Mesendoderm (in vitro differentiated cells): ENCODE measurements at regions not wholly inside any gene's neighbourhood (a gene's known extent, or its start where the extent isn't known, plus 50 kb on each side); places are given as distances from the start of the nearest gene placed in this dataset.
A peak's percentile ranks its signal among the peaks of the same experiment; 100 is the strongest.

Source experiments
- DNase-seq: peaks from one replicate; pipeline ENCODE4 v3.0.0; 2013
- H2AK5ac ChIP-seq: 2 replicates; pipeline ENCODE4 v1.6.1; 2013; ENCODE audit warnings: low read length, inconsistent platforms
- H2BK120ac ChIP-seq: 2 replicates; pipeline ENCODE4 v1.6.1; 2013; ENCODE audit warnings: low read depth, mild to moderate bottlenecking, low read length, moderate library complexity, mixed read lengths
- H2BK15ac ChIP-seq: replicated peaks from 2 replicates; pipeline ENCODE4 v1.6.1; 2013; ENCODE audit warnings: low read depth, mild to moderate bottlenecking, moderate library complexity
- H2BK5ac ChIP-seq: 2 replicates; pipeline ENCODE4 v1.6.1; 2013; ENCODE audit warnings: low read length, inconsistent platforms
- H3K18ac ChIP-seq: 2 replicates; pipeline ENCODE4 v1.6.1; 2013; ENCODE audit warnings: mild to moderate bottlenecking, low read length, mixed read lengths
- H3K23ac ChIP-seq: one replicate; pipeline ENCODE4 v1.6.1; 2013; ENCODE audit warnings: low read length
- H3K27ac ChIP-seq: 2 replicates; pipeline ENCODE4 v1.5.1; 2013; ENCODE audit warnings: low read depth, mild to moderate bottlenecking, inconsistent platforms, low read length, moderate library complexity
- H3K27me3 ChIP-seq: 2 replicates; pipeline ENCODE4 v1.6.1; 2013; ENCODE audit warnings: low read length, control low read depth, mild to moderate bottlenecking, inconsistent platforms; ENCODE audit not compliant: insufficient read depth, poor library complexity
- H3K36me3 ChIP-seq: 2 replicates; pipeline ENCODE4 v1.6.1; 2013; ENCODE audit warnings: low read length, inconsistent platforms; ENCODE audit not compliant: control insufficient read depth, insufficient read depth
- H3K4ac ChIP-seq: one replicate; pipeline ENCODE4 v1.6.1; 2013; ENCODE audit warnings: low read depth, mild to moderate bottlenecking, low read length, moderate library complexity
- H3K4me1 ChIP-seq: 2 replicates; pipeline ENCODE4 v1.6.1; 2013; ENCODE audit warnings: low read depth, low read length, inconsistent platforms; ENCODE audit not compliant: control insufficient read depth
- H3K4me2 ChIP-seq: 2 replicates; pipeline ENCODE4 v1.6.1; 2013; ENCODE audit warnings: low read length
- H3K4me3 ChIP-seq: 2 replicates; pipeline ENCODE4 v1.5.1; 2013; ENCODE audit warnings: mild to moderate bottlenecking, low read length
- H3K56ac ChIP-seq: one replicate; pipeline ENCODE4 v1.6.1; 2013; ENCODE audit warnings: low read length
- H3K79me1 ChIP-seq: 2 replicates; pipeline ENCODE4 v1.6.1; 2013; ENCODE audit warnings: low read length, inconsistent platforms
- H3K79me2 ChIP-seq: 2 replicates; pipeline ENCODE4 v1.6.1; 2013; ENCODE audit warnings: mild to moderate bottlenecking, low read length; ENCODE audit not compliant: control insufficient read depth, insufficient read depth
- H3K9ac ChIP-seq: 2 replicates; pipeline ENCODE4 v1.6.1; 2013; ENCODE audit warnings: low read length, inconsistent platforms
- H4K5ac ChIP-seq: one replicate; pipeline ENCODE4 v1.6.1; 2013; ENCODE audit warnings: low read length
- H4K8ac ChIP-seq: one replicate; pipeline ENCODE4 v1.6.1; 2013; ENCODE audit warnings: low read depth, mild to moderate bottlenecking, control low read depth, low read length, moderate library complexity
- WGBS: extraction: QIAGEN DNeasy Blood & Tissue Kit; methylation state at CpG from one replicate; pipeline ENCODE4 v1.1.7; 2013; ENCODE audit warnings: low lambda C conversion rate, missing lambda C conversion rate; ENCODE audit not compliant: insufficient coverage; ENCODE audit errors: extremely low coverage; 5-methylcytosine and 5-hydroxymethylcytosine counted together

- Histone ChIP-seq H2BK15ac (no peak overlapping the region), H4K5ac (no peak overlapping the region), H3K18ac (no peak overlapping the region), H2BK120ac (no peak overlapping the region), H3K79me1 (no peaks in the 10 kb centered on the region), H2BK5ac (no peak overlapping the region), H3K4me2 (no peak overlapping the region), H3K27ac (no peak overlapping the region), H3K56ac (no peak overlapping the region), H2AK5ac (no peak overlapping the region), H3K9ac (no peak overlapping the region), H3K27me3 (no peaks in the 10 kb centered on the region), H3K79me2 (no peaks in the 10 kb centered on the region), H4K8ac (no peak overlapping the region), H3K4ac (no peak overlapping the region), H3K36me3 (no peaks in the 10 kb centered on the region), H3K4me1 (no peaks in the 10 kb centered on the region), H3K4me3 (no peak overlapping the region), H3K23ac (no peak overlapping the region)
- no CpG with 5 or more reads among the region's 7 CpGs for WGBS
- DNase-seq: no peak
Measured at GRCh38 chr20:40108321-40108720, 580.7 kb downstream of the MAFB start.

GRCh38 chr20:40104959-40105358, 584.1 kb downstream of the MAFB start:
- H3K9ac ChIP-seq: no peak overlapping the region
- H3K18ac ChIP-seq: no peak overlapping the region
- H2BK120ac ChIP-seq: no peak overlapping the region
- no peak overlapping the region for H3K4ac ChIP-seq
- no peak overlapping the region for H3K4me2 ChIP-seq
- no peaks in the 10 kb centered on the region for H3K27me3 ChIP-seq
- no peaks in the 10 kb centered on the region for H3K79me1 ChIP-seq
- no peak overlapping the region for H3K27ac ChIP-seq
- no peak overlapping the region for H2AK5ac ChIP-seq
- H3K36me3 ChIP-seq: no peaks in the 10 kb centered on the region
- H4K5ac ChIP-seq: no peak overlapping the region
- no peaks in the 10 kb centered on the region for H3K4me1 ChIP-seq
- no peak overlapping the region for H3K4me3 ChIP-seq
- no peak for DNase-seq
- no CpG with 5 or more reads among the region's 5 CpGs for WGBS
- H3K79me2 ChIP-seq: no peaks in the 10 kb centered on the region
- no peak overlapping the region for H2BK15ac ChIP-seq
- no peak overlapping the region for H3K56ac ChIP-seq
- no peak overlapping the region for H4K8ac ChIP-seq
- no peak overlapping the region for H3K23ac ChIP-seq
- H2BK5ac ChIP-seq: no peak overlapping the region

GRCh38 chr20:40103420-40103819, 585.6 kb downstream of the MAFB start:
- no peak overlapping the region for H3K4ac ChIP-seq
- H3K79me1 ChIP-seq: no peaks in the 10 kb centered on the region
- H3K27me3 ChIP-seq: no peaks in the 10 kb centered on the region
- H2BK5ac ChIP-seq: no peak overlapping the region
- H3K79me2 ChIP-seq: no peaks in the 10 kb centered on the region
- no CpG with 5 or more reads among the region's 3 CpGs for WGBS
- H3K9ac ChIP-seq: no peak overlapping the region
- H2BK120ac ChIP-seq: no peak overlapping the region
- H4K5ac ChIP-seq: no peak overlapping the region
- no peak overlapping the region for H2BK15ac ChIP-seq
- no peak overlapping the region for H3K23ac ChIP-seq
- no peaks in the 10 kb centered on the region for H3K4me1 ChIP-seq
- no peak for DNase-seq
- H3K4me3 ChIP-seq: no peak overlapping the region
- no peaks in the 10 kb centered on the region for H3K36me3 ChIP-seq
- no peak overlapping the region for H2AK5ac ChIP-seq
- H3K18ac ChIP-seq: no peak overlapping the region
- no peak overlapping the region for H3K56ac ChIP-seq
- H4K8ac ChIP-seq: no peak overlapping the region
- H3K4me2 ChIP-seq: no peak overlapping the region
- no peak overlapping the region for H3K27ac ChIP-seq

DNA sequence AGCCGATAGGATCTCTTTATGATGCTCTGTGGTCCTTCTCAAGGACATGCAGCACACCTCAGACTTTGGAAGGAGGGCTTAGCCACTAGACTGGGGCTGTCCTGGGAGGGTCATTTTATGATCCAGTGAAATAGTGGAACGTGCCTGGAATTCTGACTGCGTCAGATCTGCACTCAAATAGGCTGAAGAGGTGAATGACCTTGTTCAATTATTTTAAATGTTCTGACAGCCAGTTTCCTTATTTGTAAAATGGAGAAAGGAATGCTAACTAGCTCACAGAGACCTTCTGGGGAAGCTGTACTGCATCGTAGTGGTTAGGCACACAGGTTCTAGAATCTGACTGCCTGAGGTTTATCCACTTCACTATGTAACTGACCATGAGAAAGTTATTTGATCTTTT, 587.5 kb downstream of the MAFB start:
- Histone ChIP-seq H3K27ac (no peak overlapping the region), H3K23ac (no peak overlapping the region), H2BK120ac (no peak overlapping the region), H3K36me3 (no peaks in the 10 kb centered on the region), H3K9ac (no peak overlapping the region), H2AK5ac (no peak overlapping the region), H3K79me2 (no peaks in the 10 kb centered on the region), H4K5ac (no peak overlapping the region), H3K56ac (no peak overlapping the region), H3K4me3 (no peak overlapping the region), H3K4me2 (no peak overlapping the region), H3K18ac (no peak overlapping the region), H3K4ac (no peak overlapping the region), H2BK5ac (no peak overlapping the region), H4K8ac (no peak overlapping the region), H2BK15ac (no peak overlapping the region), H3K4me1 (no peaks in the 10 kb centered on the region), H3K27me3 (no peaks in the 10 kb centered on the region), H3K79me1 (no peaks in the 10 kb centered on the region)
- no peak for DNase-seq
- WGBS: no CpG with 5 or more reads among the region's 4 CpGs

DNA sequence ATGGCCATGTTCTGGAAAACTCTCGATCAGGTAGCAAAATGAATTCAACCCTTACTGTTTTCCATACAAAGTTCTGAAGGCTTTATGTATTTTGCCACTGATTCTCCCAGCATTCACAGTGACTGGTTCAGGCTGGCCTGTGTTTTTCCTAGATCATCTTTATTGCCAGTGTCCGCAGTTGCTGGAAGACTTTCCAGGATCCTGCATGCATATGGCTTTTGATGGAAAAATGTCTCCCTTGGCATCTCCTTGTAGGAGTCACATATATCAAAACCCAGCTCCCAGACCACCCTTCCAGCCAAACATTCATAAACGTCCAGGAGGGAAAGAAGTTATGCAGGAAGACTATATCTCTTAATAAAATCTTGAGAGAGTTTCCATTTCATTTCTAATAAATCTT, 588.8 kb downstream of the MAFB start:
- Histone ChIP-seq H3K4me1 (no peaks in the 10 kb centered on the region), H3K56ac (no peak overlapping the region), H3K4ac (no peak overlapping the region), H2AK5ac (no peak overlapping the region), H3K9ac (no peak overlapping the region), H3K4me2 (no peak overlapping the region), H3K36me3 (no peaks in the 10 kb centered on the region), H4K5ac (no peak overlapping the region), H3K27me3 (no peaks in the 10 kb centered on the region), H3K4me3 (no peak overlapping the region), H4K8ac (no peak overlapping the region), H2BK120ac (no peak overlapping the region), H3K27ac (no peak overlapping the region), H3K79me2 (no peaks in the 10 kb centered on the region), H3K23ac (no peak overlapping the region), H2BK5ac (no peak overlapping the region), H2BK15ac (no peak overlapping the region), H3K18ac (no peak overlapping the region), H3K79me1 (no peaks in the 10 kb centered on the region)
- WGBS: no CpG with 5 or more reads among the region's 3 CpGs
- DNase-seq: no peak

- Histone ChIP-seq H3K4me3 (no peak overlapping the region), H3K79me1 (no peaks in the 10 kb centered on the region), H3K79me2 (no peaks in the 10 kb centered on the region), H3K4ac (no peak overlapping the region), H3K4me1 (no peaks in the 10 kb centered on the region), H3K9ac (no peak overlapping the region), H4K8ac (no peak overlapping the region), H3K23ac (no peak overlapping the region), H2BK120ac (no peak overlapping the region), H2AK5ac (no peak overlapping the region), H2BK5ac (no peak overlapping the region), H3K56ac (no peak overlapping the region), H2BK15ac (no peak overlapping the region), H3K36me3 (no peaks in the 10 kb centered on the region), H3K4me2 (no peak overlapping the region), H3K27ac (no peak overlapping the region), H3K18ac (no peak overlapping the region), H3K27me3 (no peaks in the 10 kb centered on the region), H4K5ac (no peak overlapping the region)
- WGBS: no CpG with 5 or more reads among the region's 2 CpGs
- DNase-seq: peak; percentile 14
Measured at GRCh38 chr20:40090236-40090635, 598.8 kb downstream of the MAFB start.
